ENCODE measurements at regions not wholly inside any gene's neighbourhood (a gene's known extent, or its start where the extent isn't known, plus 50 kb on each side); places are given as distances from the start of the nearest gene placed in this dataset.

DNA sequence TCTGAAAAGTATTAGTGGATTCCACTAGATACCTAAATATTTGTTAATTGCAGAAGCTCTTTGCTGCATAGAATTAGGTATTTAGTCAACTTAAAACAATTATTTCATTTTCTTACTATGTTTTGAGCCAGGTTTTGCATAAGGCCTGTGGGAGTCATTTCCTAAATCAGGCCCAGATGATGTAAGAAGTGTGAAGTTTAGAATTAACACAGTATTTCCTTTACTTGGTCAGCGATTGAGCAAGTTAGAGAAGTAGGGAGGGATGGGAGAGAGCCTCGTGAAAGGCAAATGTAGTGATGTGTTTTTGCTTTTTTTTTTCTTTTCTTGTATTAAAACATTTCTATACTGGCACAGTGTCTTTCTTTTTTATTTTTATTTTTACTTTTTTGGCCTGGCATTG, 711.1 kb downstream of the HDGFL1 start:
- TF ChIP-seq, protein P1, sequence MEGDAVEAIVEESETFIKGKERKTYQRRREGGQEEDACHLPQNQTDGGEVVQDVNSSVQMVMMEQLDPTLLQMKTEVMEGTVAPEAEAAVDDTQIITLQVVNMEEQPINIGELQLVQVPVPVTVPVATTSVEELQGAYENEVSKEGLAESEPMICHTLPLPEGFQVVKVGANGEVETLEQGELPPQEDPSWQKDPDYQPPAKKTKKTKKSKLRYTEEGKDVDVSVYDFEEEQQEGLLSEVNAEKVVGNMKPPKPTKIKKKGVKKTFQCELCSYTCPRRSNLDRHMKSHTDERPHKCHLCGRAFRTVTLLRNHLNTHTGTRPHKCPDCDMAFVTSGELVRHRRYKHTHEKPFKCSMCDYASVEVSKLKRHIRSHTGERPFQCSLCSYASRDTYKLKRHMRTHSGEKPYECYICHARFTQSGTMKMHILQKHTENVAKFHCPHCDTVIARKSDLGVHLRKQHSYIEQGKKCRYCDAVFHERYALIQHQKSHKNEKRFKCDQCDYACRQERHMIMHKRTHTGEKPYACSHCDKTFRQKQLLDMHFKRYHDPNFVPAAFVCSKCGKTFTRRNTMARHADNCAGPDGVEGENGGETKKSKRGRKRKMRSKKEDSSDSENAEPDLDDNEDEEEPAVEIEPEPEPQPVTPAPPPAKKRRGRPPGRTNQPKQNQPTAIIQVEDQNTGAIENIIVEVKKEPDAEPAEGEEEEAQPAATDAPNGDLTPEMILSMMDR (IDR thresholded peaks at IDR 0.05): no peak
- no peak for TF ChIP-seq POLR2A (IDR thresholded peaks at IDR 0.05)
